ENCODE measurements at regions not wholly inside any gene's neighbourhood (a gene's known extent, or its start where the extent isn't known, plus 50 kb on each side); places are given as distances from the start of the nearest gene placed in this dataset.

DNA sequence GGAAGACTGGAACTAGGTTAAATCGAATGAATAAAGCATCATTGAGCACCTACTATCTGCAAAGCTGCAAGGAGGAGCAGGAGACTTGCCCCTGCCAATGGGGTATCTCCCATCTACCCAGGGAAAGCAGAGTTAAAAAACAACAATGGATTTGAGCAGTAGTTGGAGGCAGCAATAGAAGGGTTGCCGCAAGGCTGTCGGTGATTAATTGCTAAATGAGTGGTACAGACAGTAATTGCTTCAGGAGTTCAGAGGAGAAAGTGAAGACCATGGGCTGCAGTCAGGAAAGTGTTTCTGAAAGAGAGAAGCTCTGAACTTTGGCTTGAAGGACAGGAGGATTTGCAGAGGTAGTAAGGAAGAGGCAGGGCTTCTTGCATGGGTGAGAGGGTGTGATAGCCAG lies 152.9 kb downstream of the ACTL8 start:
- TF ChIP-seq CTCF (conservative IDR thresholded peaks at IDR 0.05): no peak
- no peak for TF ChIP-seq ZFX (IDR thresholded peaks at IDR 0.05)
